GM18511 (cell line): ENCODE measurements at regions not wholly inside any gene's neighbourhood (a gene's known extent, or its start where the extent isn't known, plus 50 kb on each side); places are given as distances from the start of the nearest gene placed in this dataset.

Experiments
- ATAC-seq: cut with Tn5 transposase; IDR thresholded peaks from one replicate; pipeline ENCODE4 v1.9.1; 2021; ENCODE audit warnings: mild to moderate bottlenecking, moderate library complexity; ENCODE audit not compliant: unreplicated experiment

GRCh38 chr9:16092142-16093091, 539.6 kb downstream of the CCDC171 start:
- no peak for ATAC-seq

GRCh38 chr9:16098306-16098705, 545.5 kb downstream of the CCDC171 start:
- no peak for ATAC-seq

GRCh38 chr9:16099732-16100536, 547.1 kb downstream of the CCDC171 start:
- ATAC-seq: no peak

- no peak for ATAC-seq
These were observed 547.8 kb downstream of the CCDC171 start for GRCh38 chr9:16100537-16101091.

- ATAC-seq: no peak
These were observed 549.3 kb downstream of the CCDC171 start for GRCh38 chr9:16102154-16102553.

- ATAC-seq: no peak
These were observed 551.0 kb downstream of the CCDC171 start for GRCh38 chr9:16103620-16104397.

- ATAC-seq: no peak
These were observed 552.6 kb downstream of the CCDC171 start for GRCh38 chr9:16105168-16106020.

GRCh38 chr9:16106021-16106571, 553.3 kb downstream of the CCDC171 start:
- no peak for ATAC-seq

- no peak for ATAC-seq
These were observed 559.3 kb downstream of the CCDC171 start for GRCh38 chr9:16112116-16112515.

- ATAC-seq: no peak
These were observed 563.2 kb downstream of the CCDC171 start for GRCh38 chr9:16115994-16116393.

- no peak for ATAC-seq
These were observed 565.2 kb downstream of the CCDC171 start for GRCh38 chr9:16118043-16118442.

GRCh38 chr9:16119261-16120230, 566.7 kb downstream of the CCDC171 start:
- ATAC-seq: no peak

GRCh38 chr9:16120231-16120641, 567.4 kb downstream of the CCDC171 start:
- ATAC-seq: no peak

GRCh38 chr9:16120727-16121126, 567.9 kb downstream of the CCDC171 start:
- no peak for ATAC-seq

- ATAC-seq: no peak
These were observed 568.3 kb downstream of the CCDC171 start for GRCh38 chr9:16121168-16121567.

- no peak for ATAC-seq
These were observed 568.9 kb downstream of the CCDC171 start for GRCh38 chr9:16121601-16122286.

GRCh38 chr9:16125629-16126028, 572.8 kb downstream of the CCDC171 start:
- no peak for ATAC-seq

GRCh38 chr9:16126042-16126441, 573.2 kb downstream of the CCDC171 start:
- no peak for ATAC-seq
